Breast epithelium (tissue), 3 donors: ENCODE measurements at regions not wholly inside any gene's neighbourhood (a gene's known extent, or its start where the extent isn't known, plus 50 kb on each side); places are given as distances from the start of the nearest gene placed in this dataset.

Experiments used
- POLR2A ChIP-seq: fragments of 450-650 bp; IDR thresholded peaks from one replicate; pipeline ENCODE4 v1.6.1; 2016; ENCODE audit warnings: antibody characterized with exemption, mild to moderate bottlenecking, moderate library complexity
- POLR2AphosphoS5 ChIP-seq, 3 donors: sonication (generic); formaldehyde crosslinking; IDR thresholded peaks; one replicate each; pipeline ENCODE4 v1.6.1; 2017; ENCODE audit warnings: antibody characterized with exemption in 3 of 3
- TF ChIP-seq, protein P1 (sequence below), 3 donors: fragments of 450-650 bp; IDR thresholded peaks; one replicate each; pipeline ENCODE4 v1.5.1; 2016 to 2017; ENCODE audit warnings: antibody characterized with exemption in 3 of 3, mild to moderate bottlenecking in 3 of 3, moderate library complexity in 3 of 3

DNA sequence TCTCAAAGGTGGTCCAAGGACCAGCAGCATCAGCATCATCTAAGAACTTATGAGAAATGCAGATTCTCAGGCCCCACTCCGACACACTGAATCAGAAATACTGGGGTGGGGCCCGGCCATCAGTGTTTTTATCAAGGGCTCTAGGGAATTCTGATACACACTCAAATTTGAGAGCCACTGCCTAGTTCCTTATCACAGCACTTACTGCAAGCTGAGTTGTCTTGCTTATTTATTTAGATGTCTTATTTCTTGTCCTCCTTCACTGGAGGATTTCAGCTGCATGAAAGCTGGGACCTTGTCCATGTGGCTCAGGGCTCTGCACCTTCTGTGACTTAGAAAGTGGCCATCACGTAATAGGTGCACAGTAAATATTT lies 139.4 kb upstream of the RREB1 start:
- TF ChIP-seq, protein P1, sequence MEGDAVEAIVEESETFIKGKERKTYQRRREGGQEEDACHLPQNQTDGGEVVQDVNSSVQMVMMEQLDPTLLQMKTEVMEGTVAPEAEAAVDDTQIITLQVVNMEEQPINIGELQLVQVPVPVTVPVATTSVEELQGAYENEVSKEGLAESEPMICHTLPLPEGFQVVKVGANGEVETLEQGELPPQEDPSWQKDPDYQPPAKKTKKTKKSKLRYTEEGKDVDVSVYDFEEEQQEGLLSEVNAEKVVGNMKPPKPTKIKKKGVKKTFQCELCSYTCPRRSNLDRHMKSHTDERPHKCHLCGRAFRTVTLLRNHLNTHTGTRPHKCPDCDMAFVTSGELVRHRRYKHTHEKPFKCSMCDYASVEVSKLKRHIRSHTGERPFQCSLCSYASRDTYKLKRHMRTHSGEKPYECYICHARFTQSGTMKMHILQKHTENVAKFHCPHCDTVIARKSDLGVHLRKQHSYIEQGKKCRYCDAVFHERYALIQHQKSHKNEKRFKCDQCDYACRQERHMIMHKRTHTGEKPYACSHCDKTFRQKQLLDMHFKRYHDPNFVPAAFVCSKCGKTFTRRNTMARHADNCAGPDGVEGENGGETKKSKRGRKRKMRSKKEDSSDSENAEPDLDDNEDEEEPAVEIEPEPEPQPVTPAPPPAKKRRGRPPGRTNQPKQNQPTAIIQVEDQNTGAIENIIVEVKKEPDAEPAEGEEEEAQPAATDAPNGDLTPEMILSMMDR (IDR thresholded peaks at IDR 0.05): no peak
- no peak for TF ChIP-seq POLR2AphosphoS5 (IDR thresholded peaks at IDR 0.05)
- TF ChIP-seq POLR2A: no peak
